Keratinocyte (primary cell): ENCODE measurements at regions not wholly inside any gene's neighbourhood (a gene's known extent, or its start where the extent isn't known, plus 50 kb on each side); places are given as distances from the start of the nearest gene placed in this dataset.

Experiments
- DNase-seq: peaks from one replicate; pipeline ENCODE4 v3.0.0-alpha.2; 2011; ENCODE audit warnings: low read depth, missing footprints, low spot score
- FAIRE-seq: peaks from 2 replicates; lab custom pipeline; 2011; peaks lifted over from hg19 to GRCh38; lab: Jason Lieb, UNC
- H2AFZ ChIP-seq: 2 replicates; pipeline ENCODE4 v1.6.0; 2012; ENCODE audit warnings: low read length, control low read depth, inconsistent platforms; ENCODE audit not compliant: control insufficient read depth
- H3K27ac ChIP-seq: 2 replicates; pipeline ENCODE4 v1.5.1; 2011; ENCODE audit warnings: low read length; ENCODE audit not compliant: control insufficient read depth, insufficient read depth
- H3K27me3 ChIP-seq: 3 replicates; pipeline ENCODE4 v1.6.0; 2011; ENCODE audit warnings: low read length; ENCODE audit not compliant: control insufficient read depth, insufficient read depth; ENCODE audit errors: extremely low read depth
- H3K36me3 ChIP-seq, 2 experiments: 2 replicates in 1 of 2; 3 replicates in 1 of 2; pipeline ENCODE4 v1.5.1; 2011; ENCODE audit warnings: low read length in 2 of 2, mild to moderate bottlenecking in 1 of 2; ENCODE audit not compliant: control insufficient read depth in 2 of 2, insufficient read depth in 2 of 2; ENCODE audit errors: extremely low read depth in 1 of 2
- H3K4me1 ChIP-seq: 3 replicates; pipeline ENCODE4 v1.5.1; 2011; ENCODE audit warnings: low read length; ENCODE audit not compliant: control insufficient read depth, insufficient read depth; ENCODE audit errors: extremely low read depth
- H3K4me2 ChIP-seq: 3 replicates; pipeline ENCODE4 v1.6.0; 2011; ENCODE audit warnings: low read depth, low read length; ENCODE audit not compliant: control insufficient read depth, insufficient read depth; ENCODE audit errors: extremely low read depth
- H3K4me3 ChIP-seq, 3 experiments: fragments of 200-600 bp in 1 of 3; sonication (generic) in 1 of 3; 2 replicates in 2 of 3; 3 replicates in 1 of 3; pipeline ENCODE4 v1.5.1; 2011 to 2016; ENCODE audit warnings: low read length in 3 of 3, mild to moderate bottlenecking in 3 of 3, control low read depth in 2 of 3, inconsistent platforms in 1 of 3, low read depth in 1 of 3, mixed read lengths in 1 of 3, mixed run types in 1 of 3, moderate library complexity in 1 of 3; ENCODE audit not compliant: control insufficient read depth in 2 of 3, insufficient read depth in 2 of 3; ENCODE audit errors: extremely low read depth in 1 of 3
- H3K79me2 ChIP-seq: 2 replicates; pipeline ENCODE4 v1.6.0; 2012; ENCODE audit warnings: low read length; ENCODE audit not compliant: control insufficient read depth, insufficient read depth
- H3K9ac ChIP-seq: 3 replicates; pipeline ENCODE4 v1.6.0; 2011; ENCODE audit warnings: low read length; ENCODE audit not compliant: control insufficient read depth, insufficient read depth; ENCODE audit errors: extremely low read depth
- H3K9me1 ChIP-seq: 3 replicates; pipeline ENCODE4 v1.6.0; 2011; ENCODE audit warnings: low read length; ENCODE audit not compliant: control insufficient read depth, insufficient read depth; ENCODE audit errors: extremely low read depth
- H3K9me3 ChIP-seq: 2 replicates; pipeline ENCODE4 v1.5.1; 2012; ENCODE audit warnings: low read depth, low read length; ENCODE audit not compliant: control insufficient read depth
- H4K20me1 ChIP-seq: 3 replicates; pipeline ENCODE4 v1.6.0; 2011; ENCODE audit warnings: low read length; ENCODE audit not compliant: control insufficient read depth, insufficient read depth; ENCODE audit errors: extremely low read depth
- EZH2 ChIP-seq: IDR thresholded peaks from one replicate; pipeline ENCODE4 v1.6.1; 2012; ENCODE audit warnings: inconsistent platforms, mild to moderate bottlenecking, low read length, moderate library complexity
- dilution Hi-C: fragments of 300-500 bp; cut with MboI; formaldehyde crosslinking; loops from one replicate; pipeline ENCODE4 v1.7.0; 2020; ENCODE audit warnings: low sequenced_read_pairs; ENCODE audit not compliant: extremely low pct_ligation_motif_present
- TF ChIP-seq, protein P1 (sequence below), 3 experiments: IDR thresholded peaks in 1 of 3; conservative IDR thresholded peaks in 1 of 3; optimal IDR thresholded peaks in 1 of 3; 2 replicates in 2 of 3; 3 replicates in 1 of 3; pipeline versions ENCODE3 to v1.5.1; 2011; ENCODE audit warnings: low read length in 3 of 3, mild to moderate bottlenecking in 3 of 3, moderate library complexity in 2 of 3, control low read depth in 1 of 3, inconsistent platforms in 1 of 3; ENCODE audit not compliant: insufficient read depth in 2 of 3; ENCODE audit errors: extremely low read depth in 1 of 3

DNA sequence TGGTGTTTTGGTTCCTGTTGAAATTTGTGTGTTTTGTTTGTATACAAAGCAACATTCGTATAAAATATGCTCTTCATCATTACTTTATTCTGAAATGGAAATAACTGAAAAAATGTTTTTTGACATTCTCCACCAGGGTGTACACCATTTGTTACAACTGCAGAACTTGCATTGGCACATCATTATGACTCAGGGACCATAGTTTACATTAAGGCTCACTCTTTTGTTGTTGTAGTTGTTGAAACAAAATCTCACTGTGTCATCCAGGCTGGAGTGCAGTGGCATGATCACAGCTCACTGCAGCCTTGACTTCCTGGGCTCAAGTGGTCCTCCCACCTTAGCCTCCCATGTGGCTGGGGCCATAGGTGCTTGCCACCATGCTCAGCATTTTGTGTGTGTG, 676.6 kb downstream of the TDRD15 start:
- Histone ChIP-seq H3K9me1 (no peaks in the 10 kb centered on the region), H3K27me3 (no peaks in the 10 kb centered on the region), H3K9ac (no peak overlapping the region), H3K36me3 (no peaks in the 10 kb centered on the region), H4K20me1 (no peaks in the 10 kb centered on the region), H3K79me2 (no peaks in the 10 kb centered on the region), H3K4me3 (no peak overlapping the region), H3K4me1 (no peaks in the 10 kb centered on the region), H2AFZ (no peak overlapping the region), H3K27ac (no peak overlapping the region), H3K4me2 (no peak overlapping the region), H3K9me3 (no peaks in the 10 kb centered on the region)
- TF ChIP-seq, protein P1, sequence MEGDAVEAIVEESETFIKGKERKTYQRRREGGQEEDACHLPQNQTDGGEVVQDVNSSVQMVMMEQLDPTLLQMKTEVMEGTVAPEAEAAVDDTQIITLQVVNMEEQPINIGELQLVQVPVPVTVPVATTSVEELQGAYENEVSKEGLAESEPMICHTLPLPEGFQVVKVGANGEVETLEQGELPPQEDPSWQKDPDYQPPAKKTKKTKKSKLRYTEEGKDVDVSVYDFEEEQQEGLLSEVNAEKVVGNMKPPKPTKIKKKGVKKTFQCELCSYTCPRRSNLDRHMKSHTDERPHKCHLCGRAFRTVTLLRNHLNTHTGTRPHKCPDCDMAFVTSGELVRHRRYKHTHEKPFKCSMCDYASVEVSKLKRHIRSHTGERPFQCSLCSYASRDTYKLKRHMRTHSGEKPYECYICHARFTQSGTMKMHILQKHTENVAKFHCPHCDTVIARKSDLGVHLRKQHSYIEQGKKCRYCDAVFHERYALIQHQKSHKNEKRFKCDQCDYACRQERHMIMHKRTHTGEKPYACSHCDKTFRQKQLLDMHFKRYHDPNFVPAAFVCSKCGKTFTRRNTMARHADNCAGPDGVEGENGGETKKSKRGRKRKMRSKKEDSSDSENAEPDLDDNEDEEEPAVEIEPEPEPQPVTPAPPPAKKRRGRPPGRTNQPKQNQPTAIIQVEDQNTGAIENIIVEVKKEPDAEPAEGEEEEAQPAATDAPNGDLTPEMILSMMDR (optimal IDR thresholded peaks at IDR 0.05 in 1 of 3, IDR thresholded peaks at IDR 0.05 in 1 of 3, conservative IDR thresholded peaks at IDR 0.05 in 1 of 3; ENCODE audit: extremely low read depth in 1 of 3, insufficient read depth in 2 of 3, low read length in 3 of 3): no peak
- TF ChIP-seq EZH2: no peak
- dilution Hi-C loops: no loop called here
- no peak for FAIRE-seq
- no peak for DNase-seq

DNA sequence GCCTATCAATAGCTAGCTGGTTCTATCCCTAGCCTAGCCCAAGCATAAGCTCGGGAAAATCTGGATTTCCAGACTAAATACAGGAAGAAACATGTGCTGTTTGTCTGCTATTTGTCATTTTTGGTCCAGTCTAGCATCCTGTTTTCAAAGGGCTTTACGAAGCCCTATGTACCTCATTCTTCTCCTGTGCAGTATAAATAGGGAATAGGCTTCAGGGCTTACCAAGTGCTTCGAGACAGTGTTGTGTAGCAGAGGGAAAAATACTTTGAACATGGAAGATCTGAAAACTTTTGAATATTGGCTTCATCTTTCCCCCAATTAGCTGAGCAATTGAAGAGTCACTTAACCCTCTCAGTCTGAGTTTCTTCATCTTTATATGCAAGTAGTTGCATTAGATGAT, 679.8 kb downstream of the TDRD15 start:
- Histone ChIP-seq H3K36me3 (no peaks in the 10 kb centered on the region), H4K20me1 (no peaks in the 10 kb centered on the region), H3K27me3 (no peaks in the 10 kb centered on the region), H3K79me2 (no peaks in the 10 kb centered on the region), H3K9me3 (no peaks in the 10 kb centered on the region), H3K4me1 (no peaks in the 10 kb centered on the region), H2AFZ (no peak overlapping the region), H3K4me3 (no peak overlapping the region), H3K27ac (no peak overlapping the region), H3K9ac (no peak overlapping the region), H3K4me2 (no peak overlapping the region), H3K9me1 (no peaks in the 10 kb centered on the region)
- dilution Hi-C loops: no loop called here
- FAIRE-seq (no peak), DNase-seq (no peak)
- TF ChIP-seq, protein P1 (optimal IDR thresholded peaks at IDR 0.05 in 1 of 3, IDR thresholded peaks at IDR 0.05 in 1 of 3, conservative IDR thresholded peaks at IDR 0.05 in 1 of 3; ENCODE audit: extremely low read depth in 1 of 3, insufficient read depth in 2 of 3, low read length in 3 of 3): no peak
- TF ChIP-seq EZH2: no peak
